Endodermal cell (in vitro differentiated cells): ENCODE measurements at regions not wholly inside any gene's neighbourhood (a gene's known extent, or its start where the extent isn't known, plus 50 kb on each side); places are given as distances from the start of the nearest gene placed in this dataset.
"Not testable (repeated sequence)": the region's sequence is repeated elsewhere in the genome, so short reads cannot be mapped to it uniquely, and the experiment has no call there.

Source experiments
- DNase-seq: peaks from one replicate; pipeline ENCODE4 v3.0.0-alpha.2; 2017
- H3K27ac ChIP-seq: 2 replicates; pipeline ENCODE4 v1.5.1; 2013; ENCODE audit warnings: mild to moderate bottlenecking, low read depth, low read length, moderate library complexity
- H3K27me3 ChIP-seq: 2 replicates; pipeline ENCODE4 v1.6.1; 2013; ENCODE audit warnings: mild to moderate bottlenecking, low read length, moderate library complexity; ENCODE audit not compliant: insufficient read depth, control insufficient read depth, poor library complexity, severe bottlenecking
- H3K36me3 ChIP-seq: 2 replicates; pipeline ENCODE4 v1.7.0; 2013; ENCODE audit warnings: mild to moderate bottlenecking, low read length, moderate library complexity; ENCODE audit not compliant: control insufficient read depth, insufficient read depth
- H3K4me1 ChIP-seq: one replicate; pipeline ENCODE4 v1.7.0; 2013; ENCODE audit warnings: low read length; ENCODE audit not compliant: control insufficient read depth, insufficient read depth
- H3K4me3 ChIP-seq: 2 replicates; pipeline ENCODE4 v1.5.1; 2013; ENCODE audit warnings: mild to moderate bottlenecking, low read length, moderate library complexity
- H3K9ac ChIP-seq: 2 replicates; pipeline ENCODE4 v1.6.1; 2013; ENCODE audit warnings: mild to moderate bottlenecking, low read length, moderate library complexity; ENCODE audit not compliant: poor library complexity, severe bottlenecking; ENCODE audit errors: extremely low read depth
- H3K9me3 ChIP-seq: 2 replicates; pipeline ENCODE4 v1.6.1; 2013; ENCODE audit warnings: mild to moderate bottlenecking, low read length, moderate library complexity; ENCODE audit not compliant: control insufficient read depth
- H3K27ac Mint-ChIP-seq: 2 replicates; pipeline ENCODE4 v1.8.0; 2020; ENCODE audit warnings: mixed read lengths
- H3K27me3 Mint-ChIP-seq: 2 replicates; pipeline ENCODE4 v1.8.0; 2021; ENCODE audit warnings: mild to moderate bottlenecking, mixed read lengths; ENCODE audit not compliant: insufficient read depth
- H3K36me3 Mint-ChIP-seq: 2 replicates; pipeline ENCODE4 v1.8.0; 2020; ENCODE audit warnings: low read depth, mixed read lengths
- H3K4me1 Mint-ChIP-seq: 2 replicates; pipeline ENCODE4 v1.8.0; 2020; ENCODE audit warnings: mixed read lengths
- H3K4me3 Mint-ChIP-seq: 2 replicates; pipeline ENCODE4 v1.8.0; 2020; ENCODE audit warnings: mild to moderate bottlenecking, moderate library complexity, mixed read lengths
- H3K9me3 Mint-ChIP-seq: 2 replicates; pipeline ENCODE4 v1.8.0; 2020; ENCODE audit warnings: mild to moderate bottlenecking, mixed read lengths
- WGBS, 2 experiments: methylation state at CpG; one replicate each; pipeline versions ENCODE4 v1.1.5 to v1.1.7; 2013; ENCODE audit warnings: missing lambda C conversion rate in 2 of 2, mixed read lengths in 1 of 2; ENCODE audit not compliant: insufficient coverage in 1 of 2, insufficient read length in 1 of 2; 5-methylcytosine and 5-hydroxymethylcytosine counted together

DNA sequence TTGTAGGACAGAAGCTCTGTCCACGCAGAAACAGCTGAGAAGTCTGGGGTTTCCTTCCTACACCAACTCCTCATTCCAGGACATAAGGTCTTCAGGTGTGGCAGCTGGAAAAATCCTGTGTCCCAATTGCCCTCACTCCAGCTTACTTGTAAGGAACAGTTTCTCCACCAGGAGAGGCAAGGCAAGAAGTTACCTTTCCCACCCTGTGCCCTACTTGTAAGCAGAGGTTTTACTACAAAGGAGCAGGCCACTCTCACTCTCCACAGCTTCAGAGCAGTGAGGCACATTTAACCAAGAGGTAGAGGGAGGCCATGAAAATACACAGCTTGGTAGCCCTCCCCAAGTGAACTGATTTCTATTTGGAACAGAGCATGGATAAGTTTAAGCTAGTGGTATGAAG, 277.3 kb upstream of the SPATA31A3 start:
- H3K27me3 ChIP-seq, result not testable (repeated sequence)
- no CpG with 5 or more reads among the region's 1 CpG for WGBS, 2 experiments

DNA sequence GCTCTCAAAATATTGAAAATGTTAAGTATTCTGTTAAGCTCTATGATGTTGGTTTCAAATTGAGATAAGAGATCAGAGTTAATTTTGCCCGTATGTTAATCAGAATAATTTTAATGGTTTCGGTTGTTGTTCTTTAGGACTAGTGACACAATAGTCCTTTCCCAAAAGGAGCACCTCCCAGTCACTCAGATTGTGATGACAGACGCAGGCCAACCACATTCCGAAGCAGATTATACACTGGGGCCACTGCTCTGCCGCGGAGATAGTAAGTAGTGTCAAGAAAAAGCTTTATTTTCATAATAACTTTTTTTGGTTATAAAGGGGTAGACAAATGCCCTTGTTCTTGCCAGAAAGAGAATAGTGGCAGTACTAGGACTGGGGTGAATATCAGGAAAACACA, 265.5 kb upstream of the SPATA31A3 start:
- H3K4me1 ChIP-seq, H3K9ac ChIP-seq, H3K36me3 Mint-ChIP-seq, H3K36me3 ChIP-seq, H3K9me3 ChIP-seq, DNase-seq, H3K4me1 Mint-ChIP-seq, H3K9me3 Mint-ChIP-seq, H3K27me3 ChIP-seq, H3K4me3 ChIP-seq, H3K27me3 Mint-ChIP-seq, H3K27ac Mint-ChIP-seq, H3K4me3 Mint-ChIP-seq, H3K27ac ChIP-seq: not testable (repeated sequence)
- WGBS, 2 experiments, result no CpG with 5 or more reads among the region's 6 CpGs

More for the DNA sequence above, 277.3 kb upstream of the SPATA31A3 start:
- not testable (repeated sequence) for H3K9me3 Mint-ChIP-seq, H3K36me3 ChIP-seq, H3K36me3 Mint-ChIP-seq, H3K4me3 Mint-ChIP-seq, DNase-seq, H3K9ac ChIP-seq, H3K4me3 ChIP-seq, H3K27ac ChIP-seq, H3K4me1 ChIP-seq, H3K27ac Mint-ChIP-seq, H3K27me3 Mint-ChIP-seq, H3K9me3 ChIP-seq, H3K4me1 Mint-ChIP-seq

DNA sequence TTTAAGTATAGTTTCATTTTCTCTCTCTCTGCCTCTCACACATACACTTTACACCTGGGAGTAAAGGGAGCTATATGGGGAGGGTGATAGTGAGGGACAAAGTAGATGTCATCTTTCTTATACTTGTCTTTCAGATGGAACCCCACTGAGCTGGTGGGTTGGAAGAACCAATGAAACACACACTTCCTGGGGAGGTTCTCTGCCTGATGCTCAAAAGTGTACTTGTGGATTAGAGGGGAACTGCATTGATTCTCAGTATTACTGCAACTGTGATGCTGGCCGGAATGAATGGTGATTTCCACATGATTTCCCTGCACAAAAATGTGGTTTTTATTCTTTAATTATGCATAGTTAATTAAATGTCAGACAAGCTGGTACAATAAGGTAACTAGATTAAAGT, 256.6 kb upstream of the SPATA31A3 start:
- H3K4me3 Mint-ChIP-seq, result not testable (repeated sequence)

DNA sequence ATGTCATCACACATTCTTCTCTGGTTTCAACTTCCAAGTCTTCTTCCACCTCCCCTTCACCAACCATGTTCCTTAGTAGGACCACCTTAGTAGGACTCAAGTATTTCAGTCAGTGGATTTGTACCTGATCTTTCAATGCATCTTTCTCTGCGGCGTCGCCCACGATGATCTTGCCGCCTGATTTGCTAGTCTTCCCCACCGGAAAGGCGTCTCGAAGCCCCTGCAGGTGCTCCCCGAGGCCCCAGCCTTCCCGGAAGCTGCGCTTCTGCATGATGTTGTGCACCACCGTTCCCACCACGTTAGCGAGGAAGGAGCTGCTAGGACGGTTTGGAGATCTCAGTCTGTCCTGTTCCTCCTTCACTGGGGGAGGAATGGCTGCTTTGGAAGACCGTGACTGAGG, 219.7 kb upstream of the SPATA31A3 start:
- not testable (repeated sequence) for H3K27me3 ChIP-seq, H3K9me3 Mint-ChIP-seq, H3K4me1 ChIP-seq, DNase-seq, H3K4me3 ChIP-seq, H3K27ac ChIP-seq, H3K36me3 Mint-ChIP-seq, H3K27ac Mint-ChIP-seq, H3K36me3 ChIP-seq, H3K4me1 Mint-ChIP-seq, H3K9me3 ChIP-seq, H3K27me3 Mint-ChIP-seq, H3K9ac ChIP-seq, H3K4me3 Mint-ChIP-seq
- 94 to 98% methylated on average over 8 to 14 of the region's 16 CpGs for WGBS, 2 experiments

More for the DNA sequence above, 256.6 kb upstream of the SPATA31A3 start:
- H3K27me3 ChIP-seq, H3K27ac Mint-ChIP-seq, H3K9me3 ChIP-seq, DNase-seq, H3K4me1 Mint-ChIP-seq, H3K27me3 Mint-ChIP-seq, H3K4me3 ChIP-seq, H3K4me1 ChIP-seq, H3K36me3 Mint-ChIP-seq, H3K9ac ChIP-seq, H3K36me3 ChIP-seq, H3K9me3 Mint-ChIP-seq, H3K27ac ChIP-seq: not testable (repeated sequence)
- no CpG with 5 or more reads among the region's 1 CpG for WGBS, 2 experiments

DNA sequence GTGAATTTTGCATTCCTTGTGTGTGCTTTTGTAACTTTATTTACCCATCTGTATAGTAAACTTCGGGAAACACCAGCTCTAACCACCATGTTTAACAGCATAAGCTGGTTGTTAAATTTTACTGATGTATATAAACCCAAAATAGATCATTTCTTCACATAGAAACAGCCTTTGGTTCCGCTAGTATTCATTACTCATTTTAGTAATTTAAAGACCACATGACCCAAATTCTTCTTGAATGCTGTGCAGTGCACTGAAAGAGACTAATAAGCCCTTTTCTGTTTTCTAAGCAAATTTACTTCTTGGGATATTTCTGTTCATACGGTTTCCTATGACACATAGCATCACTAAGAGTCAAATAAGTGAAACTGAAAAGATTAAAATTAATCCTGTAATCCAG, 218.5 kb upstream of the SPATA31A3 start:
- not testable (repeated sequence) for H3K9me3 ChIP-seq, H3K36me3 ChIP-seq, H3K9ac ChIP-seq, H3K4me3 ChIP-seq, H3K27ac Mint-ChIP-seq, DNase-seq, H3K27ac ChIP-seq, H3K27me3 Mint-ChIP-seq, H3K4me1 ChIP-seq, H3K4me3 Mint-ChIP-seq, H3K9me3 Mint-ChIP-seq, H3K36me3 Mint-ChIP-seq, H3K27me3 ChIP-seq, H3K4me1 Mint-ChIP-seq
- no CpG with 5 or more reads among the region's 3 CpGs for WGBS, 2 experiments

DNA sequence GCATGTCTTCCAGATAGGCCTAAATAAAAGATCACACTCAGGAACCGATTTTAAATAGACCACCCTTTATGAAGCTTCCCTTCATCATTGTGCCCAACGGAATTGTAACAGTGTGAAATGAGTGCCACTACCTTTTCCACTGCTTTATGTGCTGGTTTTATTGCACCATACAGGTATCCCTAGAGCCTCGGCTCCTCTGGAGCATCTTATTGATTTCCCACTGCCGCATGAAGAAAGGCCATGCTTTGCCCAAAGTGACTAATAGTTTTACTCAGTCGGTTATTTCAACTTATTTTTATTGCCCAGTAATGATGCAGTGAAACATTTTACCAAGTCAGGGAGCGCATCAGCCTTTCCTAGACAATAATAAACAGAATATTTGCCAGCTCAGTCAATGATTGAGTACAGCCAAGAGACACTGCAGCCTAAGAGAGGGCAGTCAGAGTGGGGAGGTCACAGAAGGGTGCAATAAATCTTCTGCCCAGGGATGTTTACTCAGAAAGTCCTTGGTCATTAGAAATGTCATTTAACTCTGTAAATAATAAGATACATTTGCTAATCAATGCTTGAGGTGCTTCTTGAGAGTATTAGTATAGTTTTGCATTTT, 216.6 kb upstream of the SPATA31A3 start:
- not testable (repeated sequence) for H3K9ac ChIP-seq, DNase-seq, H3K9me3 Mint-ChIP-seq, H3K4me3 ChIP-seq, H3K36me3 ChIP-seq, H3K36me3 Mint-ChIP-seq, H3K27ac ChIP-seq, H3K4me1 ChIP-seq, H3K9me3 ChIP-seq, H3K27ac Mint-ChIP-seq, H3K27me3 ChIP-seq, H3K4me1 Mint-ChIP-seq, H3K27me3 Mint-ChIP-seq, H3K4me3 Mint-ChIP-seq
- WGBS, 2 experiments, result no CpG with 5 or more reads among the region's 6 CpGs

DNA sequence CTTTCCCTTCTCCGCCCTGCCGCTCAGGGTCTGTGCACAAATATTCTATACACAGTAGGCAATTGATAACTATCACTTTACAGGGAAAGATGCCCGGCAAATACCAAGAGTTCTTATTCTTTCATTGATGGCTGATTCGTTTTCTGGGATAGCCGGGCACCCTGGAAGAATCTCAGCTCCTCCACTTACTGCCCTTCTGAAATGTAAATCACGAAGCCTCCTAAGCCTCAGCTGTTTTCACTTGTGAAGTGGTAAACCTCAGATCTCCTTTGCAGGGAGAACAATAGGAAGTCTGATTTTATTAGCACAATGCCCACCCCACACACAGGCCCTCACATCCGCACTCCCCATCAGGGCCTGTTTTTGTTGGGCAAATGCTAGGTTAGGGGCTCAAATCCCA, 203.8 kb upstream of the SPATA31A3 start:
- not testable (repeated sequence) for H3K4me1 ChIP-seq, H3K27ac ChIP-seq, H3K27ac Mint-ChIP-seq, H3K9me3 Mint-ChIP-seq, H3K4me3 Mint-ChIP-seq, H3K9me3 ChIP-seq, H3K36me3 ChIP-seq, H3K27me3 Mint-ChIP-seq, H3K9ac ChIP-seq, H3K4me3 ChIP-seq, DNase-seq, H3K4me1 Mint-ChIP-seq, H3K36me3 Mint-ChIP-seq, H3K27me3 ChIP-seq
- no CpG with 5 or more reads among the region's 7 CpGs for WGBS, 2 experiments
